SK-N-SH (cell line): ENCODE measurements at regions not wholly inside any gene's neighbourhood (a gene's known extent, or its start where the extent isn't known, plus 50 kb on each side); places are given as distances from the start of the nearest gene placed in this dataset.

Experiments
- CTCF ChIA-PET: fragments of 300-600, 350-600 bp; formaldehyde crosslinking; extraction: SDS; loops from one replicate; lab custom pipeline; 2021; lab: Yijun Ruan, JAX
- POLR2A ChIA-PET: fragments of 350-600 bp; sonication (Branson Sonifier 250); formaldehyde crosslinking; extraction: SDS; loops from one replicate; lab custom pipeline; 2020; ENCODE audit warnings: antibody characterized with exemption, inconsistent platforms; lab: Yijun Ruan, JAX
- DNase-seq: peaks from one replicate; pipeline ENCODE4 v3.0.0; 2012
- H2AFZ ChIP-seq: fragments of 200-600 bp; sonication (generic); 2 replicates; pipeline ENCODE4 v1.8.1; 2016; ENCODE audit warnings: antibody characterized with exemption, mild to moderate bottlenecking, low read depth
- H3F3A ChIP-seq: fragments of 200-600 bp; sonication (generic); replicated peaks from 2 replicates; pipeline ENCODE3; 2016; ENCODE audit warnings: antibody characterized with exemption, mild to moderate bottlenecking; ENCODE audit not compliant: insufficient read depth
- H3K27ac ChIP-seq, 2 experiments: fragments of 200-500 bp in 1 of 2; fragments of 200-600 bp in 1 of 2; sonication (Bioruptor generic) in 1 of 2; sonication (generic), shearing (Covaris generic) in 1 of 2; 2 replicates each; pipeline versions ENCODE4 v1.5.1 to v1.6.1; 2014 to 2016; ENCODE audit warnings: low read depth in 2 of 2, inconsistent platforms in 1 of 2, low read length in 1 of 2, mild to moderate bottlenecking in 1 of 2, mixed read lengths in 1 of 2
- H3K27me3 ChIP-seq: fragments of 200-600 bp; sonication (generic), shearing (Covaris generic); 2 replicates; pipeline ENCODE4 v1.6.1; 2016; ENCODE audit warnings: mixed run types; ENCODE audit not compliant: insufficient read depth
- H3K36me3 ChIP-seq, 2 experiments: fragments of 200-500 bp in 1 of 2; fragments of 200-600 bp in 1 of 2; sonication (Bioruptor generic) in 1 of 2; sonication (generic) in 1 of 2; replicated peaks in 1 of 2; 2 replicates each; pipeline versions ENCODE3 to v1.5.1; 2014 to 2016; ENCODE audit warnings: low read length in 1 of 2, mild to moderate bottlenecking in 1 of 2; ENCODE audit not compliant: insufficient read depth in 2 of 2, control insufficient read depth in 1 of 2
- H3K4me1 ChIP-seq, 2 experiments: fragments of 200-500 bp in 1 of 2; fragments of 200-600 bp in 1 of 2; sonication (Bioruptor generic) in 1 of 2; sonication (generic), shearing (Covaris generic) in 1 of 2; 2 replicates each; pipeline versions ENCODE4 v1.5.1 to v1.6.1; 2014 to 2016; ENCODE audit warnings: low read depth in 1 of 2, low read length in 1 of 2, mixed run types in 1 of 2; ENCODE audit not compliant: insufficient read depth in 2 of 2, control insufficient read depth in 1 of 2
- H3K4me2 ChIP-seq: fragments of 200-600 bp; sonication (generic), shearing (Covaris generic); 2 replicates; pipeline ENCODE4 v1.6.1; 2017; ENCODE audit warnings: mixed run types
- H3K4me3 ChIP-seq, 2 experiments: fragments of 200-500 bp in 1 of 2; fragments of 200-600 bp in 1 of 2; sonication (Bioruptor generic) in 1 of 2; sonication (generic), shearing (Covaris generic) in 1 of 2; 2 replicates each; pipeline versions ENCODE4 v1.5.1 to v1.8.1; 2014 to 2016; ENCODE audit warnings: low read depth in 2 of 2, inconsistent platforms in 1 of 2, low read length in 1 of 2, mild to moderate bottlenecking in 1 of 2, mixed read lengths in 1 of 2, moderate library complexity in 1 of 2
- H3K79me2 ChIP-seq: fragments of 200-600 bp; sonication (generic); 2 replicates; pipeline ENCODE4 v1.8.1; 2017; ENCODE audit warnings: mild to moderate bottlenecking; ENCODE audit not compliant: insufficient read depth
- H3K9ac ChIP-seq: fragments of 200-600 bp; sonication (generic); 2 replicates; pipeline ENCODE4 v1.6.1; 2017; ENCODE audit warnings: mixed run types
- H3K9me2 ChIP-seq: fragments of 200-600 bp; sonication (generic); 2 replicates; pipeline ENCODE4 v1.6.1; 2017; ENCODE audit warnings: mixed run types
- H3K9me3 ChIP-seq: fragments of 200-600 bp; sonication (generic); 2 replicates; pipeline ENCODE4 v1.6.1; 2017; ENCODE audit warnings: mixed run types, mild to moderate bottlenecking, moderate library complexity
- H4K20me1 ChIP-seq: fragments of 200-600 bp; sonication (generic); 2 replicates; pipeline ENCODE4 v1.6.1; 2017; ENCODE audit warnings: mild to moderate bottlenecking, mixed run types; ENCODE audit not compliant: insufficient read depth
- CTCF ChIP-seq: fragments of 200-600 bp; sonication (generic); IDR thresholded peaks from 2 replicates; pipeline ENCODE4 v1.6.1; 2017; ENCODE audit warnings: antibody characterized with exemption, mild to moderate bottlenecking, moderate library complexity
- EZH2phosphoT487 ChIP-seq: fragments of 200-600 bp; sonication (generic); IDR thresholded peaks from 2 replicates; pipeline ENCODE4 v1.6.1; 2017; ENCODE audit warnings: low read depth, mixed run types, mild to moderate bottlenecking, antibody characterized with exemption, moderate library complexity, borderline replicate concordance
- IRF3 ChIP-seq: fragments of 150-350 bp; IDR thresholded peaks from 2 replicates; pipeline ENCODE4 v1.6.1; 2016; ENCODE audit warnings: mild to moderate bottlenecking, low read depth, low read length
- NFIC ChIP-seq: IDR thresholded peaks from 2 replicates; pipeline ENCODE4 v1.4.0; 2012; ENCODE audit warnings: borderline replicate concordance
- PBX3 ChIP-seq: IDR thresholded peaks from 2 replicates; pipeline ENCODE4; 2012
- POLR2AphosphoS5 ChIP-seq: IDR thresholded peaks from 2 replicates; pipeline ENCODE4 v1.6.1; 2012; ENCODE audit warnings: low read depth, low read length
- REST ChIP-seq: IDR thresholded peaks from 2 replicates; pipeline ENCODE4 v1.6.1; 2012; ENCODE audit warnings: mild to moderate bottlenecking, low read depth, low read length, moderate library complexity
- SMC3 ChIP-seq: IDR thresholded peaks from 2 replicates; pipeline ENCODE4 v1.6.1; 2012; ENCODE audit warnings: low read depth, low read length, improper control_type of control experiment
- USF1 ChIP-seq: IDR thresholded peaks from 2 replicates; pipeline ENCODE4 v1.4.0; 2012; ENCODE audit warnings: low read depth, borderline replicate concordance
- USF2 ChIP-seq: fragments of 150-350 bp; IDR thresholded peaks from 2 replicates; pipeline ENCODE4 v1.6.1; 2017; ENCODE audit warnings: antibody characterized with exemption, low read length, low read depth, borderline replicate concordance
- YY1 ChIP-seq: IDR thresholded peaks from 2 replicates; pipeline ENCODE4 v1.4.0; 2012; ENCODE audit warnings: low read depth, mild to moderate bottlenecking
- WGBS: methylation state at CpG from one replicate; pipeline ENCODE4 v1.1.6; 2017; ENCODE audit warnings: low lambda C conversion rate; 5-methylcytosine and 5-hydroxymethylcytosine counted together

- no peak for TF ChIP-seq USF2
- no peak for TF ChIP-seq NFIC
- TF ChIP-seq POLR2AphosphoS5 = no peak
- TF ChIP-seq EZH2phosphoT487 = no peak
- TF ChIP-seq YY1 = no peak
- no peak for TF ChIP-seq IRF3
- no peak for TF ChIP-seq SMC3
- no peak for TF ChIP-seq CTCF
- TF ChIP-seq USF1 = no peak
These were observed 125.5 kb upstream of the SRRM4 start (continued) for GRCh38 chr12:118855858-118856257.

GRCh38 chr12:118866346-118866745 is 115.0 kb upstream of the SRRM4 start:
- no peak overlapping the region for H2AFZ ChIP-seq
- H3K27me3 ChIP-seq = no peaks in the 10 kb centered on the region
- H3K9ac ChIP-seq = no peak overlapping the region
- no peak overlapping the region for H3K4me2 ChIP-seq
- no peaks in the 10 kb centered on the region for H4K20me1 ChIP-seq
- H3K4me3 ChIP-seq = no peak overlapping the region
- CTCF ChIA-PET = no interaction called here
- no peak overlapping the region for H3K27ac ChIP-seq
- no peaks in the 10 kb centered on the region for H3K79me2 ChIP-seq
- H3K4me1 ChIP-seq = no peaks in the 10 kb centered on the region; a peak in 1 of 4 replicates
- H3K36me3 ChIP-seq = no peaks in the 10 kb centered on the region
- no peak for DNase-seq
- 15% methylated on average over 3 of the region's 3 CpGs for WGBS
- POLR2A ChIA-PET = no interaction called here
- no peaks in the 10 kb centered on the region for H3F3A ChIP-seq
- H3K9me2 ChIP-seq = no peaks in the 10 kb centered on the region
- peak; percentile 61; the same call in 1 of the 2 replicates for TF ChIP-seq REST
- TF ChIP-seq PBX3 = no peak
- no peaks in the 10 kb centered on the region for H3K9me3 ChIP-seq
